Suprapubic skin (tissue), 4 donors: ENCODE measurements at regions not wholly inside any gene's neighbourhood (a gene's known extent, or its start where the extent isn't known, plus 50 kb on each side); places are given as distances from the start of the nearest gene placed in this dataset.

ENCODE experiments used
- DNase-seq, 2 donors: peaks; one replicate each; pipeline ENCODE4 v3.0.0-alpha.2; 2019; ENCODE audit warnings: low spot score in 2 of 2
- H3K27ac ChIP-seq: fragments of 200-600 bp; sonication (generic); one replicate; pipeline ENCODE4 v1.5.1; 2019
- H3K27me3 ChIP-seq: fragments of 200-600 bp; sonication (generic); one replicate; pipeline ENCODE4 v1.5.1; 2019
- H3K36me3 ChIP-seq: fragments of 200-600 bp; sonication (generic); one replicate; pipeline ENCODE4 v1.5.1; 2019
- H3K4me1 ChIP-seq: fragments of 200-600 bp; sonication (generic); one replicate; pipeline ENCODE4 v1.5.1; 2019
- H3K4me3 ChIP-seq: fragments of 200-600 bp; sonication (generic); one replicate; pipeline ENCODE4 v1.5.1; 2019; ENCODE audit warnings: mild to moderate bottlenecking
- H3K9me3 ChIP-seq: fragments of 200-600 bp; sonication (generic); one replicate; pipeline ENCODE4 v1.5.1; 2019
- CTCF ChIP-seq, 2 donors: fragments of 200-600 bp in 1 of 2; fragments of 450-650 bp in 1 of 2; sonication (generic) in 1 of 2; IDR thresholded peaks; one replicate each; pipeline ENCODE4 v1.5.1; 2016 to 2019; ENCODE audit warnings: antibody characterized with exemption in 2 of 2, mild to moderate bottlenecking in 1 of 2, moderate library complexity in 1 of 2
- EP300 ChIP-seq: sonication (generic); formaldehyde crosslinking; IDR thresholded peaks from one replicate; pipeline ENCODE4 v1.6.1; 2017; ENCODE audit warnings: antibody characterized with exemption
- POLR2A ChIP-seq, 2 donors: fragments of 450-650 bp; IDR thresholded peaks; one replicate each; pipeline ENCODE4 v1.6.1; 2017; ENCODE audit warnings: antibody characterized with exemption in 2 of 2, mild to moderate bottlenecking in 2 of 2, moderate library complexity in 2 of 2
- POLR2AphosphoS5 ChIP-seq, 3 donors: sonication (generic); formaldehyde crosslinking; IDR thresholded peaks; one replicate each; pipeline ENCODE4 v1.6.1; 2017; ENCODE audit warnings: antibody characterized with exemption in 3 of 3
- WGBS: methylation state at CpG from one replicate; pipeline ENCODE4 v1.1.5; 2018; 5-methylcytosine and 5-hydroxymethylcytosine counted together

- no peaks in the 10 kb centered on the region for H3K36me3 ChIP-seq
- TF ChIP-seq POLR2A (IDR thresholded peaks at IDR 0.05) (no peak), CTCF (IDR thresholded peaks at IDR 0.05) (no peak), POLR2AphosphoS5 (IDR thresholded peaks at IDR 0.05) (no peak), EP300 (no peak)
Observed at GRCh38 chr18:8552151-8552550, 57.1 kb upstream of the RAB12 start.

GRCh38 chr18:8554354-8554753 lies 54.9 kb upstream of the RAB12 start:
- no peak overlapping the region for H3K27ac ChIP-seq
- peaks cover 7% of the 10 kb centered on the region for H3K4me1 ChIP-seq
- no peaks in the 10 kb centered on the region for H3K27me3 ChIP-seq
- 82% methylated on average over 2 of the region's 2 CpGs for WGBS
- H3K4me3 ChIP-seq: no peak overlapping the region
- H3K36me3 ChIP-seq: no peaks in the 10 kb centered on the region
- H3K9me3 ChIP-seq: no peaks in the 10 kb centered on the region
- TF ChIP-seq POLR2AphosphoS5 (IDR thresholded peaks at IDR 0.05) (no peak), EP300 (no peak), POLR2A (IDR thresholded peaks at IDR 0.05) (no peak), CTCF (IDR thresholded peaks at IDR 0.05) (no peak)
- no peak for DNase-seq

More at GRCh38 chr18:8552151-8552550, 57.1 kb upstream of the RAB12 start:
- H3K27ac ChIP-seq: no peak overlapping the region
- 71% methylated on average over 4 of the region's 4 CpGs for WGBS
- H3K4me1 ChIP-seq: peaks cover 7% of the 10 kb centered on the region
- H3K9me3 ChIP-seq: no peaks in the 10 kb centered on the region
- no peak for DNase-seq
- no peak overlapping the region for H3K4me3 ChIP-seq
- H3K27me3 ChIP-seq: no peaks in the 10 kb centered on the region

GRCh38 chr18:8556424-8556823 lies 52.8 kb upstream of the RAB12 start:
- H3K27ac ChIP-seq: no peak overlapping the region
- H3K36me3 ChIP-seq: no peaks in the 10 kb centered on the region
- WGBS: 85% methylated on average over 4 of the region's 4 CpGs
- no peaks in the 10 kb centered on the region for H3K9me3 ChIP-seq
- no peak for TF ChIP-seq CTCF (IDR thresholded peaks at IDR 0.05)
- TF ChIP-seq POLR2A (IDR thresholded peaks at IDR 0.05): no peak
- TF ChIP-seq EP300: no peak
- TF ChIP-seq POLR2AphosphoS5 (IDR thresholded peaks at IDR 0.05): no peak
- H3K4me3 ChIP-seq: no peak overlapping the region
- H3K4me1 ChIP-seq: peaks cover 7% of the 10 kb centered on the region
- DNase-seq: no peak
- H3K27me3 ChIP-seq: no peaks in the 10 kb centered on the region
